ENCODE measurements at regions not wholly inside any gene's neighbourhood (a gene's known extent, or its start where the extent isn't known, plus 50 kb on each side); places are given as distances from the start of the nearest gene placed in this dataset.
A peak's percentile ranks its signal among the peaks of the same experiment; 100 is the strongest.

DNA sequence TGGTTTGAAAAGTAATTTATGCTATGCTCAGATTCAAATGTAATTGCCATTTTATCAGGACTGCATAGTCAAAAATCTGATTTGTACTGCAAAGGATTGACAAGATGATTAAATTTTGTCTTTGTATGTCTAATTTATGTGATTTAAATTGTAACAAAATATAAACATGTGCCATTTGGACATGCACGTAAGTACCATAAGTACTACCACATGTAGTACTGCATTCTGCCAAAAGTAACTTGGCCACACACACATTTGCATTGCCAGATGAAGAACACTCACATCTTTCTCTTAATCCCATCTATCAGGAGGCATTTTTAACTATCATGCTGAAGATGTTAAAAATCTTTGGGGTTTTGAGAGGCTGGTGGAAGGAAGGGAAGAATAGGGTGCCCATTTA lies 133.3 kb downstream of the KLF12 start:
- no peaks in the 10 kb centered on the region for H3K9me3 Mint-ChIP-seq (ENCODE audit: low read depth)
- no peak for DNase-seq (ENCODE audit: low spot score)
- no peak overlapping the region for H3K27ac Mint-ChIP-seq (ENCODE audit: unreplicated experiment)
- no peak overlapping the region for H3K4me3 Mint-ChIP-seq (ENCODE audit: unreplicated experiment)
- H3K4me1 Mint-ChIP-seq (ENCODE audit: low read depth), result peaks cover 35% of the 10 kb centered on the region
- TF ChIP-seq, protein P1, sequence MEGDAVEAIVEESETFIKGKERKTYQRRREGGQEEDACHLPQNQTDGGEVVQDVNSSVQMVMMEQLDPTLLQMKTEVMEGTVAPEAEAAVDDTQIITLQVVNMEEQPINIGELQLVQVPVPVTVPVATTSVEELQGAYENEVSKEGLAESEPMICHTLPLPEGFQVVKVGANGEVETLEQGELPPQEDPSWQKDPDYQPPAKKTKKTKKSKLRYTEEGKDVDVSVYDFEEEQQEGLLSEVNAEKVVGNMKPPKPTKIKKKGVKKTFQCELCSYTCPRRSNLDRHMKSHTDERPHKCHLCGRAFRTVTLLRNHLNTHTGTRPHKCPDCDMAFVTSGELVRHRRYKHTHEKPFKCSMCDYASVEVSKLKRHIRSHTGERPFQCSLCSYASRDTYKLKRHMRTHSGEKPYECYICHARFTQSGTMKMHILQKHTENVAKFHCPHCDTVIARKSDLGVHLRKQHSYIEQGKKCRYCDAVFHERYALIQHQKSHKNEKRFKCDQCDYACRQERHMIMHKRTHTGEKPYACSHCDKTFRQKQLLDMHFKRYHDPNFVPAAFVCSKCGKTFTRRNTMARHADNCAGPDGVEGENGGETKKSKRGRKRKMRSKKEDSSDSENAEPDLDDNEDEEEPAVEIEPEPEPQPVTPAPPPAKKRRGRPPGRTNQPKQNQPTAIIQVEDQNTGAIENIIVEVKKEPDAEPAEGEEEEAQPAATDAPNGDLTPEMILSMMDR (IDR thresholded peaks at IDR 0.05), result no peak
- H3K36me3 Mint-ChIP-seq (ENCODE audit: low read depth), result no peaks in the 10 kb centered on the region
- no peaks in the 10 kb centered on the region for H3K27me3 Mint-ChIP-seq (ENCODE audit: low read depth)

DNA sequence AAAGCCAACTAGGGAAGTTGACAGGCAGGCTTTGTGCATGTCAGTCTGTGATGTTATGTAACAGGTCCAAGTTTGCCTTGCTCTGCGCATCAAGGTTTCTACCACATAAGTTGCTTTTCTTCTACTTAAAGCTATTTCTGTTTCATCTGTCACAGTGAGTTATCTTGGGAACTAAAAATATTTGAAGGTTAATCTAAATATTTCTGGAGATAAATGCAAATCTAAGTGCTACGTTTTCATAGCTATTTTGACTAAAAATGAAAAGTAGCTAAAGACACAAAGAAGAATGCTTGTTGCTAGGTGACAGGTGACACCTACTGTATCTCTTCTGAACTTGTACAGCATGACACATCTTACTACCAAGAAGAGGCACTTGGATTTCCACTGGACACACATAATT lies 135.6 kb downstream of the KLF12 start:
- no peak overlapping the region for H3K4me3 Mint-ChIP-seq (ENCODE audit: unreplicated experiment)
- peaks cover 35% of the 10 kb centered on the region for H3K4me1 Mint-ChIP-seq (ENCODE audit: low read depth)
- no peak overlapping the region for H3K27ac Mint-ChIP-seq (ENCODE audit: unreplicated experiment)

DNA sequence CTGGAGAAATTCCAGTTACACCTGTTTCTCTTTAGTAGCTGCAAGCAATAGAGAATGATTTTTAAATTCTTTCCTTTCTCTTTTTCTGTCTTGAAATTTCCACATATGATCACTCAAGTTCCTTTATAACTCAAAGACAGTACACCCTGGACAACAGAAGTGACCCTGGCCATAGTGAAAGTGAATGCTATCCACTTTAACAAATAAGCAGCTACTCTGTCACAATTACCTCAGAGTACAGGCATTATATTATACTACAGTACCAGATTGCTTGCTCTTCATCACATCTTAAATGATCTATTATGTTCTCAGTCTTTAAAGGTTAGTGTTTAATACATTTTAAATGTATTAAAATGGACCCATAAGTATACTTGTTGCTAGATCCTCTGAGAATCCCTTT lies 136.2 kb downstream of the KLF12 start:
- no peak for DNase-seq (ENCODE audit: low spot score)
- Mint-ChIP-seq H3K4me3 (ENCODE audit: unreplicated experiment) (no peak overlapping the region), H3K27me3 (ENCODE audit: low read depth) (no peaks in the 10 kb centered on the region), H3K36me3 (ENCODE audit: low read depth) (peaks cover 2% of the 10 kb centered on the region), H3K4me1 (ENCODE audit: low read depth) (peaks cover 31% of the 10 kb centered on the region), H3K27ac (ENCODE audit: unreplicated experiment) (no peak overlapping the region), H3K9me3 (ENCODE audit: low read depth) (no peaks in the 10 kb centered on the region)
- TF ChIP-seq, protein P1 (IDR thresholded peaks at IDR 0.05), result no peak

More for the DNA sequence above, 135.6 kb downstream of the KLF12 start:
- Mint-ChIP-seq H3K27me3 (ENCODE audit: low read depth) (no peaks in the 10 kb centered on the region), H3K36me3 (ENCODE audit: low read depth) (peaks cover 2% of the 10 kb centered on the region), H3K9me3 (ENCODE audit: low read depth) (no peaks in the 10 kb centered on the region)
- TF ChIP-seq, protein P1 (IDR thresholded peaks at IDR 0.05), result no peak
- no peak for DNase-seq (ENCODE audit: low spot score)

DNA sequence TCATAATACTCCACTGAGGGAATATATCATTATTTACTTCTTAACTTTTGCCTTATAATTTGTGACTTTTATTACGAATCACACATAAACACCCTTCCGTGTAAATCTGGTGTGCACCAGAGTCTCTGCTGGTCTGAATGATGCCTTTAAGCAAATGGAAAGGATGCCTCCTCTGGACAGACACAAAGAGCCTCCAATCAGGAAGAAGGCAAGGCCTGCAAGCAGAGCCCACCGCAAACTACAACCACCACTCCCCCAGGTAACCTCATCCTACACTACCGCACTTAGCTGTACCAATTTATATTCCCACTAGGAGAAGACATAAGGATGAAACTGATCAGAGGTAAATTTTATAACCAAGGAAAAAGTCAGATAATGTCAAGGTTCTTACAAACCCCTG lies 137.6 kb downstream of the KLF12 start:
- Mint-ChIP-seq H3K36me3 (ENCODE audit: low read depth) (peaks cover 4% of the 10 kb centered on the region), H3K4me1 (ENCODE audit: low read depth) (peaks cover 29% of the 10 kb centered on the region), H3K4me3 (ENCODE audit: unreplicated experiment) (no peak overlapping the region), H3K27me3 (ENCODE audit: low read depth) (no peaks in the 10 kb centered on the region), H3K9me3 (ENCODE audit: low read depth) (no peaks in the 10 kb centered on the region), H3K27ac (ENCODE audit: unreplicated experiment) (no peak overlapping the region)
- TF ChIP-seq, protein P1 (IDR thresholded peaks at IDR 0.05), result no peak
- DNase-seq (ENCODE audit: low spot score), result no peak

DNA sequence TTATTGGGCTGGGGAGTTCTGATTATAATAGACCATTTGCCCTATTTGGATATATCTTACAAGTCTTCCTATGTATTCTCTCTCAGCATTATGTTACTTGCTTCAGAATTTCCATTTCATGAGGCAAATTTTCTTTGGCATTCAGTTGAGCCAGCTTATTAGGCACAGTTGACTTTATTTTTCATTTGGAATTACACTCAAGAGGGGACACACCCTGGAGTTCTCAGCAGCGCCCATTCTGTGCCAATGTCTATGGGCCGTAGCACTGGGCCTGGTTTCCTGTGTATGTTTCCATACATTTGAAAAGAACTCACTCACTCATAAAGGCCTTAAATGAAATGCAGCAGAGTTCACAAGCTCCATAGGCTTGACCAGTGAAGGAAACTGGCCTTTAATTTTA lies 138.5 kb downstream of the KLF12 start:
- Mint-ChIP-seq H3K9me3 (ENCODE audit: low read depth) (no peaks in the 10 kb centered on the region), H3K36me3 (ENCODE audit: low read depth) (peaks cover 4% of the 10 kb centered on the region), H3K27me3 (ENCODE audit: low read depth) (no peaks in the 10 kb centered on the region), H3K4me1 (ENCODE audit: low read depth) (peaks cover 29% of the 10 kb centered on the region), H3K4me3 (ENCODE audit: unreplicated experiment) (no peak overlapping the region), H3K27ac (ENCODE audit: unreplicated experiment) (peak overlapping the region; percentile 13)
- DNase-seq (ENCODE audit: low spot score), result no peak
- TF ChIP-seq, protein P1 (IDR thresholded peaks at IDR 0.05), result no peak

All from chondrocyte (in vitro differentiated cells).